Endothelial cell (in vitro differentiated cells): ENCODE measurements at regions not wholly inside any gene's neighbourhood (a gene's known extent, or its start where the extent isn't known, plus 50 kb on each side); places are given as distances from the start of the nearest gene placed in this dataset.

ENCODE experiments used
- DNase-seq: peaks from one replicate; pipeline ENCODE4 v3.0.0; 2021; ENCODE audit warnings: low spot score
- H3K27ac Mint-ChIP-seq: one replicate; pipeline ENCODE4 v1.8.0; 2021; ENCODE audit warnings: mixed read lengths, inconsistent platforms; ENCODE audit not compliant: unreplicated experiment
- H3K27me3 Mint-ChIP-seq: one replicate; pipeline ENCODE4 v1.8.0; 2021; ENCODE audit warnings: mild to moderate bottlenecking, moderate library complexity, mixed read lengths, inconsistent platforms; ENCODE audit not compliant: unreplicated experiment
- H3K36me3 Mint-ChIP-seq: one replicate; pipeline ENCODE4 v1.8.0; 2021; ENCODE audit warnings: mild to moderate bottlenecking, low read depth, mixed read lengths, inconsistent platforms; ENCODE audit not compliant: unreplicated experiment
- H3K4me1 Mint-ChIP-seq: one replicate; pipeline ENCODE4 v1.8.0; 2021; ENCODE audit warnings: mild to moderate bottlenecking, mixed read lengths, inconsistent platforms; ENCODE audit not compliant: unreplicated experiment
- H3K4me3 Mint-ChIP-seq: one replicate; pipeline ENCODE4 v1.8.0; 2021; ENCODE audit warnings: mild to moderate bottlenecking, mixed read lengths, inconsistent platforms; ENCODE audit not compliant: unreplicated experiment
- H3K9me3 Mint-ChIP-seq: one replicate; pipeline ENCODE4 v1.8.0; 2021; ENCODE audit warnings: mixed read lengths, inconsistent platforms; ENCODE audit not compliant: unreplicated experiment
- TF ChIP-seq, protein P1 (sequence below): fragments of 200-600 bp; sonication (generic); IDR thresholded peaks from one replicate; pipeline ENCODE4 v1.5.0; 2021; ENCODE audit warnings: antibody characterized with exemption; ENCODE audit not compliant: unreplicated experiment

DNA sequence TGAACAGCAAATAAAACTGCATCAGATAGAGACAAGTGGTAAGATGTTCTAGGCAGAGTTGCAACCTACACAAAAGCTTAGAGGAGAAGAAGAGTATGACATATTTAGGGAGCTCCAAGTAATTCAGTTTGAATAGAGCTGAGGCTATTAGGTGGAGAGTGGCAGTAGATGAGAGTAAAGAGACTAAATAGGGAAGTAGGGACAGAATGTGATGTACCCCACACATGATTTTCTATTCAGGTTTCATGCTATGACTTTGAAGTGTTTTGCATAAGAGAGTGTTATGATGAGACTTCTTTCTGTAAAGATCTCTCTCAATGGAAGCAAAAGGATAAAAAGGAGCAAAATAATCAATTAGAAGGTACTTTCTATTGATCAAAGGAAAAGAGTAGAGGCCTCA is 206.8 kb upstream of the ERBB4 start:
- DNase-seq, result no peak
- no peak overlapping the region for H3K4me3 Mint-ChIP-seq
- peaks cover 3% of the 10 kb centered on the region for H3K27me3 Mint-ChIP-seq
- no peak overlapping the region for H3K27ac Mint-ChIP-seq
- TF ChIP-seq, protein P1, sequence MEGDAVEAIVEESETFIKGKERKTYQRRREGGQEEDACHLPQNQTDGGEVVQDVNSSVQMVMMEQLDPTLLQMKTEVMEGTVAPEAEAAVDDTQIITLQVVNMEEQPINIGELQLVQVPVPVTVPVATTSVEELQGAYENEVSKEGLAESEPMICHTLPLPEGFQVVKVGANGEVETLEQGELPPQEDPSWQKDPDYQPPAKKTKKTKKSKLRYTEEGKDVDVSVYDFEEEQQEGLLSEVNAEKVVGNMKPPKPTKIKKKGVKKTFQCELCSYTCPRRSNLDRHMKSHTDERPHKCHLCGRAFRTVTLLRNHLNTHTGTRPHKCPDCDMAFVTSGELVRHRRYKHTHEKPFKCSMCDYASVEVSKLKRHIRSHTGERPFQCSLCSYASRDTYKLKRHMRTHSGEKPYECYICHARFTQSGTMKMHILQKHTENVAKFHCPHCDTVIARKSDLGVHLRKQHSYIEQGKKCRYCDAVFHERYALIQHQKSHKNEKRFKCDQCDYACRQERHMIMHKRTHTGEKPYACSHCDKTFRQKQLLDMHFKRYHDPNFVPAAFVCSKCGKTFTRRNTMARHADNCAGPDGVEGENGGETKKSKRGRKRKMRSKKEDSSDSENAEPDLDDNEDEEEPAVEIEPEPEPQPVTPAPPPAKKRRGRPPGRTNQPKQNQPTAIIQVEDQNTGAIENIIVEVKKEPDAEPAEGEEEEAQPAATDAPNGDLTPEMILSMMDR, result no peak
- H3K4me1 Mint-ChIP-seq, result no peaks in the 10 kb centered on the region
- H3K9me3 Mint-ChIP-seq, result no peaks in the 10 kb centered on the region
- no peaks in the 10 kb centered on the region for H3K36me3 Mint-ChIP-seq

DNA sequence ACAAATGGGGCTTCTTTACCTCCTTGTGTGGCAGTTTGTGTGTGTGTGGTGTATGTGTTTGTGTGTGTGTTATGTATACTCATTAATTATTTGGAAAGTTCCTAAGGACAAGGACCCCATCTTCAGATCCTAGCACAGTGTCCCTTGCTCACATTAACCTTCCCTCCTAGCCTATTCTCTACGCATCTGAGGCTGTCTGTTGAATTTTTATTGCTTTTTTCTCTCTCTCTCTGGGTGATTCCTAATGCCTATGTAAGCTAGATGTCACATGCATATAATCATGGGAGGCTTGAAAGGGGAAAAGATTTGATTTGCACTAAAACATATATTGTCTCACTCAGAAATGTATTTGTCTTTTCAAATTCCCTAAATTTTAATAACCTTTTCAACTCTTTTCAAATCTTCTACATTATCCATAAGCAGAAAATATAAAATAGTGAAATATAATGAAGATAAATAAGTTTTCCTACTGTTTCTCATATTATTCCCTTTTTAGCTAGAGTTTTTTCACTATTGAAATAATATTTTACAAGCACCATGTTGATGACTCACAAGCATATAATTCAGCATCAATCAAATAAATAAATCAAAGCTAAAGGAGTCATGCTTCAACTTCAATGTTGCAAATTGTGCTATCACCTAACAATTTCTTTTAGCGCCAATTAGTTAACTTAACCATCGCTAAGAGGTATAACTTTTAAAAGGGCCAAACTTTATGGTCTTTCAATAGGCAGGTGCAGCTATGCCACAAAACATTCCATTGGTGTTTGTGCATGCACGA is 199.0 kb upstream of the ERBB4 start:
- H3K9me3 Mint-ChIP-seq, result no peaks in the 10 kb centered on the region
- no peak overlapping the region for H3K27ac Mint-ChIP-seq
- DNase-seq, result no peak
- no peaks in the 10 kb centered on the region for H3K4me1 Mint-ChIP-seq
- H3K4me3 Mint-ChIP-seq, result no peak overlapping the region
- H3K27me3 Mint-ChIP-seq, result no peaks in the 10 kb centered on the region
- TF ChIP-seq, protein P1, result no peak
- H3K36me3 Mint-ChIP-seq, result no peaks in the 10 kb centered on the region

DNA sequence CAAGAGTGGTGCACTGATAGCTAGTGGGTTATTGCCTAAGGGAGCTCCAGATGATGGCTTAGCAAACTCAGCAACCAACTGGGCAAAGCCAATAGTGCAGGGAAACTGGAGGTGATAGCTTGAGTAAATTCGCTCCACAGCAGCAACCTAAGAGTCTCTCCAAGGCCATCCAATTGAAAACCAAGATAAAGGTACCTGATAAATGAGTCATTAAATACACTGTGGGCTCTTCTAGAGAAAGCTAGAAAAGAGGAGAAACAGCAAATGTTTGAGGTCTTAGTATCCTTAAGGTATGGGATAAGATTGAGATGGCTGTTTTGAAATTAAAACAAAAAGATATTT is 197.8 kb upstream of the ERBB4 start:
- Mint-ChIP-seq H3K4me3 (no peak overlapping the region), H3K27ac (no peak overlapping the region), H3K27me3 (no peaks in the 10 kb centered on the region), H3K36me3 (no peaks in the 10 kb centered on the region), H3K9me3 (no peaks in the 10 kb centered on the region), H3K4me1 (no peaks in the 10 kb centered on the region)
- DNase-seq, result no peak
- TF ChIP-seq, protein P1, result no peak

DNA sequence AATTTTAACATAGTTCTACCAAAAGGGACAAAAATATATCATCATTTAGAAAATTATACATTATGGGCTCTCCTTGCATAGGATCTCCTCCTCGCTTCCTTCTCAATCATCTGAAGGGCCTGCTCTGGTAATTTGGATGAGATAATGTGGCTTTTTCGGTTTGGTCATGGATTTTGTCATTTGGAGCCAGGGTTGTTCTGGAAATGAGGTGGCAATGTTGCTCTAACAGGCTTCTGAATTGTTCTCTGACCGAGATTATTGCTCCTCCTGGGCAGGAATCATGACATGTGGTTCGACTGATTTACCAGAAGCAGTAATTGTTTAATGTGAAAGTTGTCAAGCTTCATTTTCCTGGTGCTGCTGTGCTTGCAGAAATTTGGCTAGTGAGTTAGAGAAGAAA is 194.7 kb upstream of the ERBB4 start:
- H3K27ac Mint-ChIP-seq, result no peak overlapping the region
- H3K4me3 Mint-ChIP-seq, result no peak overlapping the region
- no peaks in the 10 kb centered on the region for H3K4me1 Mint-ChIP-seq
- DNase-seq, result no peak
- TF ChIP-seq, protein P1, result no peak
- no peaks in the 10 kb centered on the region for H3K9me3 Mint-ChIP-seq
- H3K27me3 Mint-ChIP-seq, result no peaks in the 10 kb centered on the region
- H3K36me3 Mint-ChIP-seq, result no peaks in the 10 kb centered on the region

DNA sequence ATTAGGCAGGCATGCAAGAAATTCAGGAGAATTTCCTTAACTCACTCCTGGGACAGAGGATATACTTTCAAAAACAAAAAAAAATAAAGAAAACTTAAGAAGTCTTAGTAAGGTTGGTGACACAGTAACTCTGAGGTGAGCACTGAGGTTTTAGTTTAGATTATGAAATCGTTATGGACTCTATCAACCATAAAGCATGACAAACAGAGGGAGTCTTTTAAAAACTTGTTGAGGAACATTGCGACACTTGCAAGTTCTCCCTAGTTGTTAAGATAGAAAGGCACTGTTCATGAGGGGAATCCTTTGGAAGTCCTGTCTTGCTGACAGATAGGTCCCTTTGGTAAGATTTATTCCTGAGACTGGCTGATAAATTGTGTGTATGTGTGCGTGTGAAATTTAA is 194.3 kb upstream of the ERBB4 start:
- no peaks in the 10 kb centered on the region for H3K36me3 Mint-ChIP-seq
- H3K9me3 Mint-ChIP-seq, result no peaks in the 10 kb centered on the region
- H3K4me3 Mint-ChIP-seq, result no peak overlapping the region
- no peaks in the 10 kb centered on the region for H3K4me1 Mint-ChIP-seq
- DNase-seq, result no peak
- TF ChIP-seq, protein P1, result no peak
- H3K27me3 Mint-ChIP-seq, result no peaks in the 10 kb centered on the region
- H3K27ac Mint-ChIP-seq, result no peak overlapping the region
